Upper lobe of right lung (tissue), 1 donor: ENCODE measurements at regions not wholly inside any gene's neighbourhood (a gene's known extent, or its start where the extent isn't known, plus 50 kb on each side); places are given as distances from the start of the nearest gene placed in this dataset.

Experiments
- ATAC-seq: fragments of 200-7000 bp; cut with Tn5 transposase; one replicate; pipeline ENCODE4 v1.9.1; 2020; ENCODE audit warnings: mild to moderate bottlenecking, moderate library complexity
- DNase-seq: peaks from one replicate; pipeline ENCODE4 v3.0.0-alpha.2; 2020
- H3K27ac ChIP-seq: fragments of 200-600 bp; one replicate; pipeline ENCODE4 v1.8.0; 2022
- H3K27me3 ChIP-seq: fragments of 200-600 bp; one replicate; pipeline ENCODE4 v1.8.0; 2022; ENCODE audit warnings: mild to moderate bottlenecking
- H3K36me3 ChIP-seq: fragments of 200-600 bp; one replicate; pipeline ENCODE4 v1.8.0; 2022
- H3K4me1 ChIP-seq: fragments of 200-600 bp; one replicate; pipeline ENCODE4 v1.8.0; 2022
- H3K4me3 ChIP-seq: fragments of 200-600 bp; one replicate; pipeline ENCODE4 v1.8.0; 2022; ENCODE audit warnings: mild to moderate bottlenecking
- H3K9me3 ChIP-seq: fragments of 200-600 bp; one replicate; pipeline ENCODE4 v1.8.0; 2022
- intact Hi-C: fragments of 100-400 bp; cut with DNase I; formaldehyde crosslinking; loops from one replicate; pipeline ENCODE4 v1.11.0; 2022
- TF ChIP-seq, protein P1 (sequence below): fragments of 200-600 bp; IDR thresholded peaks from one replicate; pipeline ENCODE4 v1.8.0; 2022; ENCODE audit warnings: antibody characterized with exemption
- donor health status: DM: no; HTN: yes; CAD: no; lungs with severe emphysema.

DNA sequence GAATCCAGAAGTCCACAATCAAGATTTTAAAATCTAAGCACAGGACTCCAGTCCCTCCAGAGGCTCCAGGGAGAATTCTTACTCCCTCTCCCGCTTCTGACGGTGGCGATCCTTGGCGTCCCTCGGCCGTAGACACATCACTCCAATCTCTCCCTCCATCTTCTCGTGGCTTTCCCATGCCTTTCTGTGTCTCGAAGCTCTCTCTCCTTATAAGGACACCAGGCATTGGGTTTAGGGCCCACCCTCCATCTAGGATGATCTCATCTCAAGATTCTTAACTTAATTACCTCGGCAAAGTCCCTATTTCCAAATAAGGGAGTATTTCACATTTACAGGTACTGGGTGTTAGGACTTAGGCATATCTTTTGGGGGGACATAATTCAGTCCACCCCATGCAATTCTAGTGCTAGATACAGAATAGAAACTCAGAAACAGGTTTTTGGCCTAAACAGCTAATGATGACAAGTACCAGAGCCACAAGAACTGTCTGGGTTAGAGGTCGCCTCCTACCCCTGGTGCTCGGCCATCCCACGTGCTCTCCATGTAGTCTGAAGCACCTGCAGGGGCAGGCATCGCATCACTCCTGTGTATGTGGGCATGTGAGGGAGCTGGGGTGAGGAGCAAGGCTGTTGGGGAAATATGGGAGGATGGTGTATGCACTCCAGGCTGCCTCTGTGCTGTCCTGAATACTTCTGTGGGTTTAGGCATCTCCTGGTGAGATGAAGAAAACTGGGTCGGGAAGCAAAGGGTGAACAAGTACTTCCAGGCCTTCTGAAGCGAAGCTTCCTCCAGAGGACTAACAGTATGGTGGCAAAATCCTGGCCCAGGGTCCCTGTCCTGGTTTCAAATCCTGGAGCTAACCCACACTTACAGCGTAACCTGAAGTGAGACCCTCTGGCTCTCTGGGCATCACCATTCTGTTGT lies 298.3 kb upstream of the ZMIZ1 start:
- intact Hi-C loops: no loop called here
- H3K4me3 ChIP-seq: no peak overlapping the region
- H3K27me3 ChIP-seq: no peaks in the 10 kb centered on the region
- H3K4me1 ChIP-seq: peaks cover 18% of the 10 kb centered on the region
- DNase-seq (peak; percentile 16), ATAC-seq (no peak)
- no peaks in the 10 kb centered on the region for H3K9me3 ChIP-seq
- no peak overlapping the region for H3K27ac ChIP-seq
- no peaks in the 10 kb centered on the region for H3K36me3 ChIP-seq
- TF ChIP-seq, protein P1, sequence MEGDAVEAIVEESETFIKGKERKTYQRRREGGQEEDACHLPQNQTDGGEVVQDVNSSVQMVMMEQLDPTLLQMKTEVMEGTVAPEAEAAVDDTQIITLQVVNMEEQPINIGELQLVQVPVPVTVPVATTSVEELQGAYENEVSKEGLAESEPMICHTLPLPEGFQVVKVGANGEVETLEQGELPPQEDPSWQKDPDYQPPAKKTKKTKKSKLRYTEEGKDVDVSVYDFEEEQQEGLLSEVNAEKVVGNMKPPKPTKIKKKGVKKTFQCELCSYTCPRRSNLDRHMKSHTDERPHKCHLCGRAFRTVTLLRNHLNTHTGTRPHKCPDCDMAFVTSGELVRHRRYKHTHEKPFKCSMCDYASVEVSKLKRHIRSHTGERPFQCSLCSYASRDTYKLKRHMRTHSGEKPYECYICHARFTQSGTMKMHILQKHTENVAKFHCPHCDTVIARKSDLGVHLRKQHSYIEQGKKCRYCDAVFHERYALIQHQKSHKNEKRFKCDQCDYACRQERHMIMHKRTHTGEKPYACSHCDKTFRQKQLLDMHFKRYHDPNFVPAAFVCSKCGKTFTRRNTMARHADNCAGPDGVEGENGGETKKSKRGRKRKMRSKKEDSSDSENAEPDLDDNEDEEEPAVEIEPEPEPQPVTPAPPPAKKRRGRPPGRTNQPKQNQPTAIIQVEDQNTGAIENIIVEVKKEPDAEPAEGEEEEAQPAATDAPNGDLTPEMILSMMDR: no peak

DNA sequence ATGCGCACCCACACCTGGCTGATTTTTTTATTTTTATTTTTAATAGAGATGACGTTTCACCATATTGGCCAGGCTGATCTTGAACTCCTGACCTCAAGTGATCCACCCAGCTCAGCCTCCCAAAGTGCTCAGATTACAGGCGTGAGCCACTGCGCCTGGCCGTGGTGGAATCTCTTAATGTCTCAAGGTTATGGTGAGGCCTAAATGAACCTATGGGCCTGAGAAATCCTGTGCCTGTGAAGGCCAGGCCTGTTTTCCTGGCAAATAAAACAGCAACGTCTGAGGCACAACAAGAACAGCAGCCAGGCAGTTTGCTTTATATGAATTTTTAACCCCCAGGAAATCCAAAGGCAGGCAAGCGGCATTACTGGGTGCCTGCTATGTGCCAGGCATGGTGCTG lies 297.5 kb upstream of the ZMIZ1 start:
- H3K4me1 ChIP-seq: peaks cover 18% of the 10 kb centered on the region
- peak; percentile 19 for DNase-seq

DNA sequence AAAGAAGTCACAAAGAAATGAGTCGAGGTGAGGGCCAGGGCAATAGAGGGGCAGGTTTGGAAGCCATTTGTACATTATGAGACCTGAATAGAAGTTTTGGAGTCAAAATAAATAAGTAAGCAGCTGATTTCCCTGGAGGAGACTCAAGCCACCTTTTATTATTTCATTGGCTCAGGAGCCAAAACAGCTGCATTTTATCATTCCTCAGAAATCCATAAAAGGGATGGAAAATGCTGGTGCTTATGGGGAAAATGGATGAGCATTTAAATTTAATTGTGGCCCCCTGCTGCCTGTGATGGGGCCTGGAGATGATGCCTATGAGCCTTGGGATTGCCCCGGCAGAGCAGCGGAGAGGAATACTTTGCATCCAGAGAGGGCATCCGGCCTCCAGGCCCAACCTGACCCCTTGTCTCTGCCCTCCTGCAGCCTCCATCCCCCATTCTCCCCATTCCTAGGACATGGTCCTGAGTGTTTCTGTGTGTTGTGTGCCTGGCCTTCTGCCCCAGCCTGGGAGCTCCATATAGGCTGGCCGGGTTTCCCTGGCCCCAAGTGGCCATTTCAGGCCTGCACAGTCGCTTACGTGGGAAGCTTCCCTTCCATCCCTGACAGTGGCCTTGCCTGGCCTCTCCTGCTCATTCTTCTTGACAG lies 296.8 kb upstream of the ZMIZ1 start:
- no peaks in the 10 kb centered on the region for H3K36me3 ChIP-seq
- peaks cover 18% of the 10 kb centered on the region for H3K4me1 ChIP-seq
- H3K9me3 ChIP-seq: no peaks in the 10 kb centered on the region
- TF ChIP-seq, protein P1: no peak
- DNase-seq: peak; percentile 35
- no peak for ATAC-seq
- no peak overlapping the region for H3K4me3 ChIP-seq
- intact Hi-C loops: no loop called here
- H3K27ac ChIP-seq: no peak overlapping the region
- no peaks in the 10 kb centered on the region for H3K27me3 ChIP-seq

More for the DNA sequence above, 297.5 kb upstream of the ZMIZ1 start:
- no peak overlapping the region for H3K4me3 ChIP-seq
- H3K36me3 ChIP-seq: no peaks in the 10 kb centered on the region
- intact Hi-C loops: no loop called here
- no peaks in the 10 kb centered on the region for H3K9me3 ChIP-seq
- no peaks in the 10 kb centered on the region for H3K27me3 ChIP-seq
- ATAC-seq: no peak
- no peak overlapping the region for H3K27ac ChIP-seq
- TF ChIP-seq, protein P1: no peak

DNA sequence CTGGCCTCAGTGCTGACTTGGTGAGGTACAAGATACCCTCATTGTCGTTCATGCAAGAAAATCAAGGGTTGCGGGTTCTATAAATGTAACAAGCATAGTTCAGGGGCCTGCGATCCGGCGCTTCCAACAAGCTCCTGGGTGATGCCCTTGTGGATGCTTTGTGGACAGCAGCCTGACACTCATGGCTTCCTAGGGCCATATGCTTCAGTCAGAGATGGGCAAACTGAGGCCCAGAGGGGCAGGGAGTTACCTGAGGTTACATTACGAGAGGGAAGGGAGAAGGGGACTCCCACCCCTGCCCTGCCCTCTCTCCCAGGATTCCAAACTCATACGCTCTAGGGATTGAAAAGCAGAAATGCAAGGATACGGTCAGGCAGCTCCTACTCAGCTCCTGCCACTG lies 296.3 kb upstream of the ZMIZ1 start:
- intact Hi-C loops: no loop called here
- no peak for ATAC-seq
- Histone ChIP-seq H3K9me3 (no peaks in the 10 kb centered on the region), H3K27me3 (no peaks in the 10 kb centered on the region), H3K27ac (no peak overlapping the region), H3K4me3 (no peak overlapping the region), H3K36me3 (no peaks in the 10 kb centered on the region), H3K4me1 (peaks cover 18% of the 10 kb centered on the region)
- TF ChIP-seq, protein P1: no peak
- DNase-seq: no peak

DNA sequence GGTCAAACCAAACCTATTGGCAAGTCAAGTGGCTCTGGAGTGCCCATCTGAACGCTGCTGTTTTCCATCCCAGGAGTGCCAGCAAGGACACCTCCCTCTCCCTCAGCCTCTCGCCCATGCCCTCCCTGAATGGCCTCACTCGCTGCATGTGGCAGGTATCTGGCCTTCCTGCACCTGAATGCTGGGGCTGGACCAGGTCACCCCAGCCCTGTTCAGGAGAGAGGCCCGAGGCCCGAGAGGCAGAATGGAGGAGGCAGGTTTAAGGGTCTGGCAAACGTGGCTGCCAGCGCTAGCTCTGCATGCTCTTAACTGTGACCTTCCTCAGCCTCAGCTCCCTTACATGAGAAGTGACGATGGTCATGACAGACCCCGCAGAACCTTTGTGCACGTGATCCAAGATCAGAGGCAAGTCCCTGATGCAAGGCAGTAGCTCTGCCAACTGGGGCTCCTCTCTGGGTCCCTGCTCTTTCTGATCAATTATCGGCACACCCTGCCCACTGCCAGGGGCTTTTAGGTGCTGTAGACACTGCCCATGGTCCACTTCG lies 295.7 kb upstream of the ZMIZ1 start:
- DNase-seq (peak; percentile 36), ATAC-seq (no peak)
- Histone ChIP-seq H3K27me3 (no peaks in the 10 kb centered on the region), H3K36me3 (no peaks in the 10 kb centered on the region), H3K4me3 (no peak overlapping the region), H3K9me3 (no peaks in the 10 kb centered on the region), H3K27ac (no peak overlapping the region), H3K4me1 (peaks cover 18% of the 10 kb centered on the region)
- TF ChIP-seq, protein P1: no peak
- intact Hi-C loops: no loop called here
